OCI-LY3 (cell line): ENCODE measurements at regions not wholly inside any gene's neighbourhood (a gene's known extent, or its start where the extent isn't known, plus 50 kb on each side); places are given as distances from the start of the nearest gene placed in this dataset.

Source experiments
- EZH2phosphoT487 ChIP-seq: fragments of 200-600 bp; shearing (Covaris generic); IDR thresholded peaks from 2 replicates; pipeline ENCODE4 v1.6.1; 2018; ENCODE audit warnings: antibody characterized with exemption, mixed run types, low read depth
- TF ChIP-seq, protein P1 (sequence below): fragments of 200-600, 300-600 bp; sonication (generic); IDR thresholded peaks from 2 replicates; pipeline ENCODE4 v1.5.1; 2014; ENCODE audit warnings: antibody characterized with exemption, low read length, low read depth

DNA sequence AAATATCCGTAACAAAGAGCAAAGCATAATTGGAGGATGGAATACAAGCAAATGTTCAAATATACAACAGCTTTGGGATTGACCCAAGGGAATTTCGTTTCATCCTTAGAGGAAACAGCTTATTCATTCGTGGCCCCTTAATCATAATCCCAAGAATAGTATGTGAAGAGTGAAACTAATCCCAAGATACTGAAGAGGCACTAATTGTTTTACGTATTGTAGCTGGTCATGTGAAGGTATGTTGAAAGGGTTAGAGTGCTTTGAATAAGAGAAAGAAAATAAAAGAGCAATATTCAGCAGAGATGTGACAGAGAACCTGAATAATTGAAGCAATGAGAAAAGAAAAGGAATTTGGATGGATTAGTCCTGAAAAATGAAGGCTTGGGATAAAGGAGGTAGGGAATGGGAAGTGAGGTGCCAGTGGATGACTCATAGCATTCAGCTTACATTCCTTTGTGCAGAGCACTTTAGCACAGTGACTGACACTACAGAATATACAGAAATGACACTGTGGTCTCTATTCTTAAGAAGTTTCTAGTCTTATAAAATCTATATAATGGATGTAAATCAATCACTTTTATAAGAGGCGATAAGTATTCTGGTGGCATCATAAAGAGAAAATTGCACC is 221.9 kb downstream of the TLR4 start:
- TF ChIP-seq, protein P1, sequence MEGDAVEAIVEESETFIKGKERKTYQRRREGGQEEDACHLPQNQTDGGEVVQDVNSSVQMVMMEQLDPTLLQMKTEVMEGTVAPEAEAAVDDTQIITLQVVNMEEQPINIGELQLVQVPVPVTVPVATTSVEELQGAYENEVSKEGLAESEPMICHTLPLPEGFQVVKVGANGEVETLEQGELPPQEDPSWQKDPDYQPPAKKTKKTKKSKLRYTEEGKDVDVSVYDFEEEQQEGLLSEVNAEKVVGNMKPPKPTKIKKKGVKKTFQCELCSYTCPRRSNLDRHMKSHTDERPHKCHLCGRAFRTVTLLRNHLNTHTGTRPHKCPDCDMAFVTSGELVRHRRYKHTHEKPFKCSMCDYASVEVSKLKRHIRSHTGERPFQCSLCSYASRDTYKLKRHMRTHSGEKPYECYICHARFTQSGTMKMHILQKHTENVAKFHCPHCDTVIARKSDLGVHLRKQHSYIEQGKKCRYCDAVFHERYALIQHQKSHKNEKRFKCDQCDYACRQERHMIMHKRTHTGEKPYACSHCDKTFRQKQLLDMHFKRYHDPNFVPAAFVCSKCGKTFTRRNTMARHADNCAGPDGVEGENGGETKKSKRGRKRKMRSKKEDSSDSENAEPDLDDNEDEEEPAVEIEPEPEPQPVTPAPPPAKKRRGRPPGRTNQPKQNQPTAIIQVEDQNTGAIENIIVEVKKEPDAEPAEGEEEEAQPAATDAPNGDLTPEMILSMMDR: no peak
- no peak for TF ChIP-seq EZH2phosphoT487
